Esophagus muscularis mucosa (tissue), 4 donors: ENCODE measurements at regions not wholly inside any gene's neighbourhood (a gene's known extent, or its start where the extent isn't known, plus 50 kb on each side); places are given as distances from the start of the nearest gene placed in this dataset.

Experiments used
- EP300 ChIP-seq: sonication (generic); formaldehyde crosslinking; IDR thresholded peaks from one replicate; pipeline ENCODE4 v1.6.1; 2017; ENCODE audit warnings: antibody characterized with exemption
- POLR2A ChIP-seq: fragments of 450-650 bp; IDR thresholded peaks from one replicate; pipeline ENCODE4 v1.6.1; 2017; ENCODE audit warnings: antibody characterized with exemption, moderate library complexity, mild to moderate bottlenecking, low read depth
- POLR2AphosphoS5 ChIP-seq, 2 donors: sonication (generic); formaldehyde crosslinking; IDR thresholded peaks; one replicate each; pipeline ENCODE4 v1.6.1; 2017; ENCODE audit warnings: antibody characterized with exemption in 2 of 2
- TF ChIP-seq, protein P1 (sequence below), 3 experiments: fragments of 200-600 bp in 2 of 3; fragments of 450-650 bp in 1 of 3; sonication (generic) in 2 of 3; IDR thresholded peaks; one replicate each; pipeline ENCODE4 v1.5.1; 2017 to 2019; ENCODE audit warnings: antibody characterized with exemption in 3 of 3, mild to moderate bottlenecking in 2 of 3, moderate library complexity in 1 of 3

DNA sequence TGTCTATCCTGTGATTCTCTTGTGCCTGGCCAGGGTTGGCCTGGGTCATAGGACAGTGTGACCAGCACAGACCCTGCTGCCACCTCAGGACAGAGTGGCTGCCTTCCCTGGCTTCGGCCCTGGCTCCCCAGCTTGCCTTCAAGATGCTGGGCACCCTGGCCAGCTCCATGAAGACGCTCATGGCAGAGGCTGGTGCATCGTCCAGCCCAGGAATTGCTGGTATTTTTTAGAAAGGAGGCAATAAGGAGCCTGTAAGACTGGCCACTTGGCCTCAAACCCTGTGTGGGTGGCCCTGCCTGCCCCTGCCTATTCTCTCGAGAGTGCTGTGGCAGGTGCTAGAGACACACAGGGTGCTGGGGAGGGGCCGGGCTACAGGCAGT is 70.4 kb upstream of the ACTRT2 start:
- TF ChIP-seq, protein P1, sequence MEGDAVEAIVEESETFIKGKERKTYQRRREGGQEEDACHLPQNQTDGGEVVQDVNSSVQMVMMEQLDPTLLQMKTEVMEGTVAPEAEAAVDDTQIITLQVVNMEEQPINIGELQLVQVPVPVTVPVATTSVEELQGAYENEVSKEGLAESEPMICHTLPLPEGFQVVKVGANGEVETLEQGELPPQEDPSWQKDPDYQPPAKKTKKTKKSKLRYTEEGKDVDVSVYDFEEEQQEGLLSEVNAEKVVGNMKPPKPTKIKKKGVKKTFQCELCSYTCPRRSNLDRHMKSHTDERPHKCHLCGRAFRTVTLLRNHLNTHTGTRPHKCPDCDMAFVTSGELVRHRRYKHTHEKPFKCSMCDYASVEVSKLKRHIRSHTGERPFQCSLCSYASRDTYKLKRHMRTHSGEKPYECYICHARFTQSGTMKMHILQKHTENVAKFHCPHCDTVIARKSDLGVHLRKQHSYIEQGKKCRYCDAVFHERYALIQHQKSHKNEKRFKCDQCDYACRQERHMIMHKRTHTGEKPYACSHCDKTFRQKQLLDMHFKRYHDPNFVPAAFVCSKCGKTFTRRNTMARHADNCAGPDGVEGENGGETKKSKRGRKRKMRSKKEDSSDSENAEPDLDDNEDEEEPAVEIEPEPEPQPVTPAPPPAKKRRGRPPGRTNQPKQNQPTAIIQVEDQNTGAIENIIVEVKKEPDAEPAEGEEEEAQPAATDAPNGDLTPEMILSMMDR (IDR thresholded peaks at IDR 0.05): no peak
- TF ChIP-seq EP300 (no peak), POLR2A (no peak), POLR2AphosphoS5 (IDR thresholded peaks at IDR 0.05) (no peak)
